Endothelial cell of umbilical vein (primary cell): ENCODE measurements at regions not wholly inside any gene's neighbourhood (a gene's known extent, or its start where the extent isn't known, plus 50 kb on each side); places are given as distances from the start of the nearest gene placed in this dataset.
A peak's percentile ranks its signal among the peaks of the same experiment; 100 is the strongest.

Experiments used
- BruUV-seq: library from RNA; stranded (reverse); fragments of 400-500 nt; replicated peaks from 2 replicates; lab custom pipeline; 2021; lab: Mats Ljungman, UMichigan
- CTCF ChIA-PET: fragments of 300-600, 350-600 bp; sonication (Branson Sonifier 250); formaldehyde crosslinking; loops from one replicate; lab custom pipeline; 2021; ENCODE audit warnings: antibody characterized with exemption, inconsistent platforms; lab: Charles Lee
- POLR2A ChIA-PET: fragments of 300-600, 350-600 bp; sonication (Branson Sonifier 250); formaldehyde crosslinking; loops from one replicate; lab custom pipeline; 2021; ENCODE audit warnings: antibody characterized with exemption, inconsistent platforms; lab: Charles Lee
- DNase-seq: peaks from one replicate; pipeline ENCODE4 v3.0.0-alpha.2; 2011; ENCODE audit warnings: low read depth, low spot score
- FAIRE-seq: peaks from 2 replicates; lab custom pipeline; 2011; peaks lifted over from hg19 to GRCh38; lab: Jason Lieb, UNC
- H2AFZ ChIP-seq: 2 replicates; pipeline ENCODE4 v1.6.0; 2012; ENCODE audit warnings: low read depth, low read length, control low read depth, inconsistent platforms
- H3K27ac ChIP-seq: 2 replicates; pipeline ENCODE4 v1.5.1; 2011; ENCODE audit warnings: low read depth, mild to moderate bottlenecking, control low read depth, low read length, moderate library complexity; ENCODE audit not compliant: insufficient read depth
- H3K27me3 ChIP-seq, 2 experiments: 2 replicates each; pipeline versions ENCODE4 v1.6.0 to v1.6.1; 2011; ENCODE audit warnings: low read length in 2 of 2, mixed read lengths in 1 of 2; ENCODE audit not compliant: control insufficient read depth in 2 of 2, insufficient read depth in 2 of 2
- H3K36me3 ChIP-seq, 2 experiments: 2 replicates in 1 of 2; 3 replicates in 1 of 2; pipeline ENCODE4 v1.5.1; 2011; ENCODE audit warnings: low read length in 2 of 2, mild to moderate bottlenecking in 1 of 2, moderate library complexity in 1 of 2; ENCODE audit not compliant: control insufficient read depth in 2 of 2, insufficient read depth in 2 of 2; ENCODE audit errors: extremely low read depth in 1 of 2
- H3K4me1 ChIP-seq: 3 replicates; pipeline ENCODE4 v1.5.1; 2011; ENCODE audit warnings: mild to moderate bottlenecking, low read length; ENCODE audit not compliant: control insufficient read depth, insufficient read depth; ENCODE audit errors: extremely low read depth
- H3K4me2 ChIP-seq: 2 replicates; pipeline ENCODE4 v1.6.1; 2011; ENCODE audit warnings: low read length, control low read depth, mixed read lengths; ENCODE audit not compliant: insufficient read depth
- H3K4me3 ChIP-seq, 3 experiments: fragments of 200-600 bp in 1 of 3; sonication (generic), shearing (Covaris generic) in 1 of 3; replicated peaks in 1 of 3; 2 replicates each; pipeline ENCODE4 v1.5.1; 2011 to 2016; ENCODE audit warnings: control low read depth in 3 of 3, low read length in 3 of 3, mild to moderate bottlenecking in 2 of 3, inconsistent platforms in 1 of 3, low read depth in 1 of 3, moderate library complexity in 1 of 3; ENCODE audit not compliant: insufficient read depth in 1 of 3
- H3K79me2 ChIP-seq: 2 replicates; pipeline ENCODE4 v1.6.0; 2012; ENCODE audit warnings: low read length, inconsistent platforms; ENCODE audit not compliant: control insufficient read depth, insufficient read depth
- H3K9ac ChIP-seq: replicated peaks from 2 replicates; pipeline ENCODE3; 2011; ENCODE audit warnings: low read length, control low read depth; ENCODE audit not compliant: insufficient read depth; ENCODE audit errors: extremely low read depth
- H3K9me1 ChIP-seq: replicated peaks from 3 replicates; pipeline ENCODE4 v1.6.0; 2011; ENCODE audit warnings: mild to moderate bottlenecking, low read length; ENCODE audit not compliant: control insufficient read depth, insufficient read depth; ENCODE audit errors: extremely low read depth
- H3K9me3 ChIP-seq: replicated peaks from 2 replicates; pipeline ENCODE4 v1.5.1; 2012; ENCODE audit warnings: low read length, inconsistent platforms; ENCODE audit not compliant: control insufficient read depth, insufficient read depth
- H4K20me1 ChIP-seq: replicated peaks from 2 replicates; pipeline ENCODE3; 2011; ENCODE audit warnings: mild to moderate bottlenecking, low read length; ENCODE audit not compliant: control insufficient read depth, insufficient read depth; ENCODE audit errors: extremely low read depth
- FOS ChIP-seq: IDR thresholded peaks from 2 replicates; pipeline ENCODE4 v1.6.1; 2011; ENCODE audit warnings: mild to moderate bottlenecking, low read length, moderate library complexity, borderline replicate concordance; ENCODE audit not compliant: insufficient read depth
- GATA2 ChIP-seq: IDR thresholded peaks from 2 replicates; pipeline ENCODE4 v1.7.0; 2011; ENCODE audit warnings: low read depth, mild to moderate bottlenecking, moderate library complexity, mixed read lengths, low read length; ENCODE audit not compliant: insufficient read length, insufficient read depth
- JUN ChIP-seq: IDR thresholded peaks from 2 replicates; pipeline ENCODE4 v1.6.1; 2011; ENCODE audit warnings: borderline replicate concordance, low read depth; ENCODE audit not compliant: insufficient read length, insufficient read depth
- MAX ChIP-seq: IDR thresholded peaks from 2 replicates; pipeline ENCODE4 v1.6.1; 2011; ENCODE audit not compliant: insufficient read depth, insufficient read length
- MYC ChIP-seq: IDR thresholded peaks from one replicate; pipeline ENCODE4 v1.6.1; 2011; ENCODE audit warnings: mild to moderate bottlenecking, low read depth, low read length
- POLR2A ChIP-seq: IDR thresholded peaks from 2 replicates; pipeline ENCODE4 v1.6.1; 2012; ENCODE audit warnings: low read depth, mild to moderate bottlenecking, control low read depth, low read length
- POLR2AphosphoS5 ChIP-seq: IDR thresholded peaks from 2 replicates; pipeline ENCODE4 v1.6.1; 2012; ENCODE audit warnings: low read depth, mild to moderate bottlenecking, control low read depth, low read length, moderate library complexity; ENCODE audit not compliant: insufficient read depth
- dilution Hi-C: fragments of 300-500 bp; cut with MboI; formaldehyde crosslinking; loops from one replicate; pipeline ENCODE4 v1.15.0; 2019; ENCODE audit warnings: low sequenced_read_pairs; ENCODE audit not compliant: extremely low pct_ligation_motif_present
- intact Hi-C: fragments of 100-400 bp; cut with micrococcal nuclease; formaldehyde crosslinking; loops from one replicate; pipeline ENCODE4 v1.10.0; 2022

GRCh38 chr10:21334891-21335696 is 190.4 kb downstream of the SKIDA1 start:
- peak overlapping the region; percentile 35 for H3K9ac ChIP-seq
- ChIA-PET CTCF (interaction anchor here (0.8 to 2.0 kb wide), 9 partner anchors 12 to 1599 kb away, joined by 3 to 10 read pairs (median 3); no protein-coding TSS in a partner anchor), POLR2A (interaction anchor here (0.7 kb wide), 1 partner anchor 389 kb away, joined by 4 read pairs; no protein-coding TSS in a partner anchor)
- H4K20me1 ChIP-seq: no peaks in the 10 kb centered on the region
- no peaks in the 10 kb centered on the region for H3K79me2 ChIP-seq
- no TSS peak for BruUV-seq
- no peaks in the 10 kb centered on the region for H3K36me3 ChIP-seq
- peaks cover 31% of the 10 kb centered on the region for H3K4me1 ChIP-seq
- H3K4me3 ChIP-seq: no peak overlapping the region
- TF ChIP-seq GATA2 (peak; percentile 93), FOS (peak; percentile 83), POLR2A (no peak), JUN (peak; percentile 73)
- intact Hi-C loops: no loop called here
- FAIRE-seq: peak; percentile 90
- peak overlapping the region; percentile 97 for H3K27ac ChIP-seq
- H3K4me2 ChIP-seq: no peak overlapping the region
- dilution Hi-C loops: no loop called here
- DNase-seq: peak; percentile 86
- no peak overlapping the region for H2AFZ ChIP-seq
- no peaks in the 10 kb centered on the region for H3K9me1 ChIP-seq
- no peaks in the 10 kb centered on the region for H3K9me3 ChIP-seq
- H3K27me3 ChIP-seq: no peaks in the 10 kb centered on the region

GRCh38 chr10:21330628-21331020 is 194.9 kb downstream of the SKIDA1 start:
- H3K36me3 ChIP-seq: no peaks in the 10 kb centered on the region
- intact Hi-C loops (loop anchor here (1.0 to 2.0 kb wide), 9 partner anchors 15 to 204 kb away; partner anchors contain the start of gene MLLT10), dilution Hi-C loops (no loop called here)
- CTCF ChIA-PET: interaction anchor here (0.5 to 2.1 kb wide), 9 partner anchors 15 to 166 kb away, joined by 3 to 8 read pairs (median 4); no protein-coding TSS in a partner anchor
- H3K79me2 ChIP-seq: no peaks in the 10 kb centered on the region
- no peaks in the 10 kb centered on the region for H3K27me3 ChIP-seq
- peak overlapping the region; percentile 80 for H3K4me2 ChIP-seq
- no peaks in the 10 kb centered on the region for H3K9me3 ChIP-seq
- H3K9me1 ChIP-seq: no peaks in the 10 kb centered on the region
- H4K20me1 ChIP-seq: no peaks in the 10 kb centered on the region
- DNase-seq (peak; percentile 97), FAIRE-seq (peak; percentile 96)
- peaks cover 25% of the 10 kb centered on the region for H3K4me1 ChIP-seq
- peak overlapping the region in 1 of 3 experiments; percentile 40 for H3K4me3 ChIP-seq
- TF ChIP-seq POLR2A: no peak
- TF ChIP-seq FOS: peak; percentile 62
- peak; percentile 76 for TF ChIP-seq POLR2AphosphoS5
- TF ChIP-seq MAX: no peak
- peak; percentile 81 for TF ChIP-seq JUN
- TF ChIP-seq GATA2: peak; percentile 31
- peak; percentile 28 for TF ChIP-seq MYC
- POLR2A ChIA-PET: interaction anchor here (0.6 to 1.0 kb wide), 4 partner anchors 37 to 251 kb away, joined by 3 to 6 read pairs (median 4); no protein-coding TSS in a partner anchor
- no TSS peak for BruUV-seq
- peak overlapping the region; percentile 93 for H3K9ac ChIP-seq
- H2AFZ ChIP-seq: no peak overlapping the region
- peak overlapping the region; percentile 97 for H3K27ac ChIP-seq
